Mammary epithelial cell (primary cell): ENCODE measurements at regions not wholly inside any gene's neighbourhood (a gene's known extent, or its start where the extent isn't known, plus 50 kb on each side); places are given as distances from the start of the nearest gene placed in this dataset.

Source experiments
- CTCF ChIP-seq, 2 donors: IDR thresholded peaks in 1 of 2; conservative IDR thresholded peaks in 1 of 2; 2 replicates each; pipeline ENCODE4 v1.5.1; 2011 to 2012; ENCODE audit warnings: inconsistent platforms in 2 of 2, low read length in 2 of 2, mild to moderate bottlenecking in 2 of 2, control low read depth in 1 of 2, low read depth in 1 of 2; ENCODE audit not compliant: insufficient read depth in 1 of 2; ENCODE audit errors: extremely low read depth in 1 of 2
- EZH2 ChIP-seq: IDR thresholded peaks from 2 replicates; pipeline ENCODE4 v1.6.1; 2012; ENCODE audit warnings: low read length, inconsistent platforms, borderline replicate concordance

DNA sequence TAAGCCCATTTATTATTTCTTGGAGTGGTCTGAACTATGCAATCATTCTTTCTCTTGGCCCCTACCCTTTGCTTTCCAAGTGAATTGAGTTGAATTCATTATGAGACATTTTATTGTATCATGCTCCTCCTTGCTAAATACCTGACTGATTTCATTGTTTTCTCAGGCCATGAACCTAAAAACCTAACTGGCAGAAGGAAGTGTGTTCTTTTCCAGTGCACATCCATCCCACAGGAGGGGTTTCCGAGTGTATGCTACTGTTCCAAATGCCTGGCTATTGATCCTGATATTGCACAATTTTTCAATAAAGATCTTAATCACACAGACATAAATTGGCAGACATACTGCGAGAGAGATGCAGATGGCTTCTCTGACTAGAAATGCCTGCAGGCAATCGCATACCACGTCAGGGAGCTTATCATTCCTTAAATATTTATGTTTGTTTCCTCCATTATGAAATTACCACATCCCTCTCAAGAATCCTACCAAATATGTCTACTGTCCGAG, 162.2 kb upstream of the EGLN3 start:
- TF ChIP-seq CTCF (conservative IDR thresholded peaks at IDR 0.05 in 1 of 2, IDR thresholded peaks at IDR 0.05 in 1 of 2; ENCODE audit: extremely low read depth in 1 of 2, insufficient read depth in 1 of 2, low read depth in 1 of 2, low read length in 2 of 2) (no peak), EZH2 (no peak)
